SU-DHL-6 (cell line): ENCODE measurements at regions not wholly inside any gene's neighbourhood (a gene's known extent, or its start where the extent isn't known, plus 50 kb on each side); places are given as distances from the start of the nearest gene placed in this dataset.

Experiments
- EZH2phosphoT487 ChIP-seq: fragments of 200-600 bp; sonication (generic), shearing (Covaris generic); conservative IDR thresholded peaks from 2 replicates; pipeline ENCODE4 v1.6.1; 2018; ENCODE audit warnings: mild to moderate bottlenecking, antibody characterized with exemption, low read length, moderate library complexity, mixed read lengths
- TF ChIP-seq, protein P1 (sequence below): fragments of 200-600 bp; sonication (generic); IDR thresholded peaks from one replicate; pipeline ENCODE4 v1.5.1; 2017; ENCODE audit warnings: antibody characterized with exemption, mild to moderate bottlenecking, low read length, moderate library complexity; ENCODE audit not compliant: insufficient read depth, poor library complexity, severe bottlenecking

DNA sequence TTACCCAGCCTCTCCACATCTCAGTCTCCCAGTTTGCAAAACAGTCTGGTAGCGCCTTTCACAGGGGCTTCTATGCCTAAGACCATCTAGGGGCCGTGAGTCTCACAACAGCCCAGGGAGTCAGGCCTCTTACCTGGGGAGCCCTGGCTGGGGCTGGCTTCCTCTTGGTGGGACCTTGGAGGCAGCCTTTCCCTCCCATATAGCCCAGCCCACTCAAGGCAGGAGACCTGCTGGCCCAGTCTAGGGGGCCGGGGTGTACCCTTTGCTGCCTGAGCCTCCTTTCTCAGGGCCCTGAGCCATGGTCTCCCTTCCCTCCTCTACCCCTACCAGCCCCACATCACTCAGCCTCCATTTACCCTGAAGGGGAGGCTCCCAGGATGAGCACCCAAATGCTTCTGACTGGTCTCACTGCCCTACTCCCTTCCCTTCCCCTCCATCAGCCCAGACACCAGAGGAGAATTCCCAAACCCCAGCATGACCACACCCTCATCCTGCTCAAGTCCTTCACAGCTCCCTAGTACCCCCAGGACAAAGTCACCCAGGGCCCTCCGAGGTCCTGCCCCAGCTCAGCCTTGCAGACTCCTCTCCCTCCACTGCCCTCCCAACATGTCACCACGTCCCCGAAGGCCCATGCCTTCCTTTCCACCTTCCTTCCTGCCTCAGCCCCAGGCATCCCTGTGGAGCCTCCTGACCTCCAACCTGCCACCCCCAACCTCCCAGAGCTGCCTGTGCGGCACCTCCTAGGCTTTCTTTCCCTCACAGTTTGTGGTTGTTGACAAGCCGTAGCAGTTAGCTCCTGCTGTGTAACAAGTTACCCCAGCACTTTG, 55.3 kb downstream of the BARX1 start:
- TF ChIP-seq, protein P1, sequence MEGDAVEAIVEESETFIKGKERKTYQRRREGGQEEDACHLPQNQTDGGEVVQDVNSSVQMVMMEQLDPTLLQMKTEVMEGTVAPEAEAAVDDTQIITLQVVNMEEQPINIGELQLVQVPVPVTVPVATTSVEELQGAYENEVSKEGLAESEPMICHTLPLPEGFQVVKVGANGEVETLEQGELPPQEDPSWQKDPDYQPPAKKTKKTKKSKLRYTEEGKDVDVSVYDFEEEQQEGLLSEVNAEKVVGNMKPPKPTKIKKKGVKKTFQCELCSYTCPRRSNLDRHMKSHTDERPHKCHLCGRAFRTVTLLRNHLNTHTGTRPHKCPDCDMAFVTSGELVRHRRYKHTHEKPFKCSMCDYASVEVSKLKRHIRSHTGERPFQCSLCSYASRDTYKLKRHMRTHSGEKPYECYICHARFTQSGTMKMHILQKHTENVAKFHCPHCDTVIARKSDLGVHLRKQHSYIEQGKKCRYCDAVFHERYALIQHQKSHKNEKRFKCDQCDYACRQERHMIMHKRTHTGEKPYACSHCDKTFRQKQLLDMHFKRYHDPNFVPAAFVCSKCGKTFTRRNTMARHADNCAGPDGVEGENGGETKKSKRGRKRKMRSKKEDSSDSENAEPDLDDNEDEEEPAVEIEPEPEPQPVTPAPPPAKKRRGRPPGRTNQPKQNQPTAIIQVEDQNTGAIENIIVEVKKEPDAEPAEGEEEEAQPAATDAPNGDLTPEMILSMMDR: no peak
- TF ChIP-seq EZH2phosphoT487: no peak
